Pulmonary artery endothelial cell (primary cell): ENCODE measurements at regions not wholly inside any gene's neighbourhood (a gene's known extent, or its start where the extent isn't known, plus 50 kb on each side); places are given as distances from the start of the nearest gene placed in this dataset.

Experiments used
- DNase-seq: peaks from one replicate; pipeline ENCODE4 v3.0.0-alpha.2; 2011; ENCODE audit warnings: low read depth, low spot score

GRCh38 chr4:136687118-136687517, 845.2 kb downstream of the PCDH18 start:
- DNase-seq, result no peak

- no peak for DNase-seq
Observed at GRCh38 chr4:136680761-136681160, 851.5 kb downstream of the PCDH18 start.

- no peak for DNase-seq
Observed at GRCh38 chr4:136680271-136680670, 852.0 kb downstream of the PCDH18 start.

- no peak for DNase-seq
Observed at GRCh38 chr4:136670265-136670664, 862.0 kb downstream of the PCDH18 start.

- no peak for DNase-seq
Observed at GRCh38 chr4:136664988-136665387, 867.3 kb downstream of the PCDH18 start.

GRCh38 chr4:136662539-136662938, 869.8 kb downstream of the PCDH18 start:
- no peak for DNase-seq

- no peak for DNase-seq
Observed at GRCh38 chr4:136653640-136654406, 878.5 kb downstream of the PCDH18 start.

- DNase-seq, result no peak
Observed at GRCh38 chr4:136651932-136652331, 880.4 kb downstream of the PCDH18 start.

GRCh38 chr4:136651278-136651667, 881.0 kb downstream of the PCDH18 start:
- no peak for DNase-seq

GRCh38 chr4:136650541-136651277, 881.6 kb downstream of the PCDH18 start:
- DNase-seq, result no peak

- DNase-seq, result no peak
Observed at GRCh38 chr4:136644279-136644678, 888.0 kb downstream of the PCDH18 start.

- no peak for DNase-seq
Observed at GRCh38 chr4:136643416-136643815, 888.9 kb downstream of the PCDH18 start.

GRCh38 chr4:136637071-136637777, 895.1 kb downstream of the PCDH18 start:
- DNase-seq, result no peak

- no peak for DNase-seq
Observed at GRCh38 chr4:136636155-136636554, 896.1 kb downstream of the PCDH18 start.

GRCh38 chr4:136634121-136634520, 898.2 kb downstream of the PCDH18 start:
- no peak for DNase-seq

GRCh38 chr4:136599890-136600289, 932.4 kb downstream of the PCDH18 start:
- DNase-seq, result no peak

GRCh38 chr4:136590440-136590839, 941.9 kb downstream of the PCDH18 start:
- no peak for DNase-seq

GRCh38 chr4:136583567-136583966, 948.7 kb downstream of the PCDH18 start:
- DNase-seq, result no peak

GRCh38 chr4:136581119-136581518, 951.2 kb downstream of the PCDH18 start:
- no peak for DNase-seq

GRCh38 chr4:136575146-136575545, 957.1 kb downstream of the PCDH18 start:
- DNase-seq, result no peak

GRCh38 chr4:136573460-136573859, 958.8 kb downstream of the PCDH18 start:
- DNase-seq, result no peak

- no peak for DNase-seq
Observed at GRCh38 chr4:136571315-136571714, 961.0 kb downstream of the PCDH18 start.
